ENCODE measurements at regions not wholly inside any gene's neighbourhood (a gene's known extent, or its start where the extent isn't known, plus 50 kb on each side); places are given as distances from the start of the nearest gene placed in this dataset.

DNA sequence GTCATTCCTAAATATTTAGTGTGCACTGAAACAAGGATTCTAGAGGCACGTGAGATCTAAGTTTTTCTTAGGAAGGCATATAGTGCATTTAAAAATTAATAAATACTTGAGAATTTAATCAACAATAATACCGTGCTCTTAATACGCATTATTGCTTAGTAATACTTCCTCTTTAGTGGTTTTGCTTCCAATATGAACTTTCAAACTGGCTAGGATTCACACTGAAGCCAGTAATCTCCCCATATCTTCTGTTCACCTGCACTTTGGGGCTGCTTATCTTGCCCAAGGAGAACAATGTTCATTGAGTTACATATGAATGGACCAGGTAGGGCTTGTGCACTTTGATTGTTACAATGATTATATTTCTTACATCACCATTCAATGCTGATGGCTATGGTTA lies 180.5 kb upstream of the RIOK2 start:
- Histone ChIP-seq H3K27me3 (no peaks in the 10 kb centered on the region), H3K4me1 (no peaks in the 10 kb centered on the region), H3K27ac (no peak overlapping the region), H3K9me3 (no peaks in the 10 kb centered on the region), H3K4me3 (no peak overlapping the region), H3K36me3 (no peaks in the 10 kb centered on the region)
- in situ Hi-C loops (cut with MboI; ENCODE audit: low sequenced_read_pairs in 4 of 4) (no loop called here), intact Hi-C loops (cut with DNase I; ENCODE audit: low total_unique reads) (no loop called here)
- no peak for TF ChIP-seq POLR2A (IDR thresholded peaks at IDR 0.05)
- TF ChIP-seq, protein P1, sequence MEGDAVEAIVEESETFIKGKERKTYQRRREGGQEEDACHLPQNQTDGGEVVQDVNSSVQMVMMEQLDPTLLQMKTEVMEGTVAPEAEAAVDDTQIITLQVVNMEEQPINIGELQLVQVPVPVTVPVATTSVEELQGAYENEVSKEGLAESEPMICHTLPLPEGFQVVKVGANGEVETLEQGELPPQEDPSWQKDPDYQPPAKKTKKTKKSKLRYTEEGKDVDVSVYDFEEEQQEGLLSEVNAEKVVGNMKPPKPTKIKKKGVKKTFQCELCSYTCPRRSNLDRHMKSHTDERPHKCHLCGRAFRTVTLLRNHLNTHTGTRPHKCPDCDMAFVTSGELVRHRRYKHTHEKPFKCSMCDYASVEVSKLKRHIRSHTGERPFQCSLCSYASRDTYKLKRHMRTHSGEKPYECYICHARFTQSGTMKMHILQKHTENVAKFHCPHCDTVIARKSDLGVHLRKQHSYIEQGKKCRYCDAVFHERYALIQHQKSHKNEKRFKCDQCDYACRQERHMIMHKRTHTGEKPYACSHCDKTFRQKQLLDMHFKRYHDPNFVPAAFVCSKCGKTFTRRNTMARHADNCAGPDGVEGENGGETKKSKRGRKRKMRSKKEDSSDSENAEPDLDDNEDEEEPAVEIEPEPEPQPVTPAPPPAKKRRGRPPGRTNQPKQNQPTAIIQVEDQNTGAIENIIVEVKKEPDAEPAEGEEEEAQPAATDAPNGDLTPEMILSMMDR (IDR thresholded peaks at IDR 0.05 in 4 of 5, conservative IDR thresholded peaks at IDR 0.05 in 1 of 5), result no peak
- ATAC-seq (no peak), DNase-seq (no peak)

DNA sequence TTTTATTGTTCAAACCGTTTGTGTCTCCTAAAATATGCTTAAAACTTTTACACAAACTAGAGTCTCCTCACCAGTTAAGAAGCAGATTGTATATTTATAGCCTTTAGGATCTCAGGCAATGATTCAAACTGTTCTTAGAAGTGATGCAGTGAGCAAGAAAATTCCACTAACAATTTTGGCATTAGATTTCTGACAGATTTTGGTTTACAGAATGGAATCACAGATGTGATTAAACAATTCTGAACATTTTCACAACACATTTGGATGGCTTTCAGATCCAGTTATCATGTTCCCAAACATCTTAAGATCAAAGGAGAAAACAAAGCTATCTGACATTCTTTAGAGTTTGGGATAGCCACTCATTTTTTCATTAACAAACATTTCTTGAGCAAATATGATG lies 181.7 kb upstream of the RIOK2 start:
- no peak overlapping the region for H3K4me3 ChIP-seq
- no peaks in the 10 kb centered on the region for H3K27me3 ChIP-seq
- no peaks in the 10 kb centered on the region for H3K36me3 ChIP-seq
- TF ChIP-seq, protein P1 (IDR thresholded peaks at IDR 0.05 in 4 of 5, conservative IDR thresholded peaks at IDR 0.05 in 1 of 5), result no peak
- no peak for TF ChIP-seq POLR2A (IDR thresholded peaks at IDR 0.05)
- no peak for DNase-seq
- in situ Hi-C loops (cut with MboI; ENCODE audit: low sequenced_read_pairs in 4 of 4), result no loop called here
- no peak overlapping the region for H3K27ac ChIP-seq
- ATAC-seq, result no peak
- no peaks in the 10 kb centered on the region for H3K9me3 ChIP-seq
- H3K4me1 ChIP-seq, result no peaks in the 10 kb centered on the region
- intact Hi-C loops (cut with DNase I; ENCODE audit: low total_unique reads), result no loop called here

DNA sequence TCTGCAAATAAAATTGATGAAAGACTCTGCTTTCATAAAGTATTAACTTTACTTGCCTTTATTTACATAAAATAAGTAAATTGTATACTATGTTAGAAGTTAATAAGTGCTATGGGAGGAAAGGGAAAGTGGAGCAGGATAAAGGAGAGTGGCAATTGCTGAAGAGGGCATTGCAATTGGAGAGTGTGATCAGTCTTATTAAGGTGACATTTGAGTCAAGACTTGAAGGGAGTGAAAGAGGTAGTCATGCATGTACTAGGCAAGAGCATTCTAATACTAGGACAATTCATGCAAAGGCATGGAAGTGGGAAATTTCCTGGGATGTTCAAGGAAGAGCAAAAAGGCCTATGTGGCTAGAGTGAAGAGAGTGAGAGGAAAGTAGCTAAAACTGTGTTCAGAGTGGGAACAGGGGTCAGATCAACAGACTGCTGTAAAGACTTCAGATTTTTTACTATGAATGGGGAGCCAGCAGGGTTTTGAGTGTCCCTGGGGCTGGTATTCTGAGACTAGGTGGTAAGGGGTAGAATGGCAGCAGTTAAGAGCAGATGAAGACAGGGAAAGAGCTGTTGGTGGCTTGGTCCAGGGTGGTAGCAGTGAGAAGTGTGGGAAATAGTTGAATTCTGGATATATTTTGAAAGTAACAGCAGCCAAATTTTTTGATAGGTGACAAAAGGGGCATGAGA lies 182.3 kb upstream of the RIOK2 start:
- in situ Hi-C loops (cut with MboI; ENCODE audit: low sequenced_read_pairs in 4 of 4) (no loop called here), intact Hi-C loops (cut with DNase I; ENCODE audit: low total_unique reads) (no loop called here)
- no peak for DNase-seq
- no peaks in the 10 kb centered on the region for H3K36me3 ChIP-seq
- TF ChIP-seq, protein P1 (IDR thresholded peaks at IDR 0.05 in 4 of 5, conservative IDR thresholded peaks at IDR 0.05 in 1 of 5), result no peak
- TF ChIP-seq POLR2A (IDR thresholded peaks at IDR 0.05), result no peak
- no peak for ATAC-seq
- H3K4me3 ChIP-seq, result no peak overlapping the region
- no peaks in the 10 kb centered on the region for H3K4me1 ChIP-seq
- H3K9me3 ChIP-seq, result no peaks in the 10 kb centered on the region
- no peak overlapping the region for H3K27ac ChIP-seq
- no peaks in the 10 kb centered on the region for H3K27me3 ChIP-seq

DNA sequence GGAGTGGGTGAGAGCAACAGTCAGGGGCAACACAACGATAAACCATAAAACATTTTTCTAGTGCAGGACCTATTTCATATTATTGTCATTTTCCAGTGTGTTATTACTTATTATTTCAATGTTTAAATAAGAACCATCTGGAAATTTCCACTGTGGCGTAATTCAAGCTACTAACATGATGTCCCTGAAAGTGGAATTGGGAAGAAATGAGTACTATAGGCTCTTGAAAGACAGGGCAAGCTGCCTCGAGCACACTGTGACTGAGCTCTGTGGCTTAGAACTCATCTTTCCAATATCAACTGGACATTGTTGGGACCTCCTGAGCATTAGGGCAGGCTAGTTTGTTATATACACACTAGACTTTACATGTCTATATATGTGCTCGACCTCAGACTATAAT lies 182.9 kb upstream of the RIOK2 start:
- Histone ChIP-seq H3K27ac (no peak overlapping the region), H3K4me1 (no peaks in the 10 kb centered on the region), H3K9me3 (no peaks in the 10 kb centered on the region), H3K27me3 (no peaks in the 10 kb centered on the region), H3K36me3 (no peaks in the 10 kb centered on the region), H3K4me3 (no peak overlapping the region)
- no peak for DNase-seq
- in situ Hi-C loops (cut with MboI; ENCODE audit: low sequenced_read_pairs in 4 of 4), result no loop called here
- intact Hi-C loops (cut with DNase I; ENCODE audit: low total_unique reads), result no loop called here
- ATAC-seq, result no peak
- TF ChIP-seq, protein P1 (IDR thresholded peaks at IDR 0.05 in 4 of 5, conservative IDR thresholded peaks at IDR 0.05 in 1 of 5), result no peak
- TF ChIP-seq POLR2A (IDR thresholded peaks at IDR 0.05), result no peak

DNA sequence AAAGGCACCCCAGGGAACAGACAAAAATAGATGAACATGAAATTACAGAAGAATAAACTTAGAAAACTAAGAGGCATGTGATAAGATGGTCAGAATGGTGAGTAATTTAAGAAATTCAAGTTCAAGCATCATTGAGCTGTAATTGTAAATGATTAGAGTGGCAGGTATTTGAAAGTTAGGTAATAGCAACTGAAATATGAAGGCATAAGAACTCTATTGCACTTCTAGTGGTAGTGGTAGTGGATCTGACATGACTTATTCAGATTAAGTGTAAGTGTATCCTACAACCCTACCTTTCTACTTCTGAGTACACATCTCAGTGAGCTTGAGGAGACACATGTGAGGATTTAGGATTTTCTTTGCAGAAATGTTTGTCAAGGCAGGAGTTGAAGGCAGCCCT lies 192.9 kb upstream of the RIOK2 start:
- Histone ChIP-seq H3K9me3 (no peaks in the 10 kb centered on the region), H3K4me3 (no peak overlapping the region), H3K36me3 (no peaks in the 10 kb centered on the region), H3K4me1 (no peaks in the 10 kb centered on the region), H3K27me3 (no peaks in the 10 kb centered on the region), H3K27ac (no peak overlapping the region)
- DNase-seq (no peak), ATAC-seq (no peak)
- in situ Hi-C loops (cut with MboI; ENCODE audit: low sequenced_read_pairs in 4 of 4) (no loop called here), intact Hi-C loops (cut with DNase I; ENCODE audit: low total_unique reads) (no loop called here)
- TF ChIP-seq, protein P1 (IDR thresholded peaks at IDR 0.05 in 4 of 5, conservative IDR thresholded peaks at IDR 0.05 in 1 of 5), result no peak
- TF ChIP-seq POLR2A (IDR thresholded peaks at IDR 0.05), result no peak

Data from gastrocnemius medialis (tissue), 4 donors.